ENCODE measurements at regions not wholly inside any gene's neighbourhood (a gene's known extent, or its start where the extent isn't known, plus 50 kb on each side); places are given as distances from the start of the nearest gene placed in this dataset.

DNA sequence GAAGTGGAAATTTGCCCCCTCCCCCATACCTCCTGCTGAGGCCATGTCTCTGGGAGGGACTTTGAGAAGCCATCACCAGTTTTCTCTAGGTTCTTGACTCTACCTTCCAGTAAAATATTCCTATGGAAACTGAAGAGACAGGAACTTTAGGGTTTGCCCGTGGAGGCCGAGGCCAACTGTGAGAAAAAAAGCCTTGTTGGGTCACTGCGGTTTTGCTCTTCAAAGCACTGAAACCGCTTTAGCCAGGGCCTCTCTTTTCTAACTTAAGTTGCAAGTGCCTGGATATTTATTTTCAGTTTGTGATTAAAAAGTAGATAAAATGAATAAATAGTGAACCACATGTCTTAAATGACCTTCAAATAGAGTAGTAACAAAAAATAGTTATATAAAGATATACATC is 159.7 kb upstream of the TSC22D1 start:
- CTCF ChIA-PET = no interaction called here
- no peaks in the 10 kb centered on the region for H3K9me3 ChIP-seq (replicated peaks; ENCODE audit: control insufficient read depth, insufficient read depth, low read length)
- no peaks in the 10 kb centered on the region for H4K20me1 ChIP-seq (replicated peaks; ENCODE audit: control insufficient read depth, extremely low read depth, insufficient read depth, low read length)
- no peaks in the 10 kb centered on the region for H3K27me3 ChIP-seq (ENCODE audit: control insufficient read depth in 2 of 2, insufficient read depth in 2 of 2, low read length in 2 of 2)
- dilution Hi-C loops (cut with MboI; ENCODE audit: extremely low pct_ligation_motif_present, low sequenced_read_pairs) (no loop called here), intact Hi-C loops (cut with micrococcal nuclease) (no loop called here)
- POLR2A ChIA-PET = no interaction called here
- BruUV-seq (replicated peaks) = no TSS peak
- no peak overlapping the region for H3K9ac ChIP-seq (replicated peaks; ENCODE audit: extremely low read depth, insufficient read depth, low read length)
- H3K27ac ChIP-seq (ENCODE audit: insufficient read depth, low read depth, low read length) = no peak overlapping the region
- FAIRE-seq = no peak
- no peak overlapping the region for H3K4me2 ChIP-seq (ENCODE audit: insufficient read depth, low read length)
- TF ChIP-seq POLR2AphosphoS5 (IDR thresholded peaks at IDR 0.05; ENCODE audit: insufficient read depth, low read depth, low read length) (no peak), GATA2 (IDR thresholded peaks at IDR 0.05; ENCODE audit: insufficient read depth, insufficient read length, low read depth, low read length) (no peak), POLR2A (IDR thresholded peaks at IDR 0.05; ENCODE audit: low read depth, low read length) (no peak), FOS (IDR thresholded peaks at IDR 0.05; ENCODE audit: borderline replicate concordance, insufficient read depth, low read length) (no peak), JUN (IDR thresholded peaks at IDR 0.05; ENCODE audit: borderline replicate concordance, insufficient read depth, insufficient read length, low read depth) (no peak), EZH2 (IDR thresholded peaks at IDR 0.05; ENCODE audit: borderline replicate concordance, low read depth, low read length, severe bottlenecking) (no peak), MYC (IDR thresholded peaks at IDR 0.05; ENCODE audit: low read depth, low read length) (no peak)
- TF ChIP-seq, protein P1, sequence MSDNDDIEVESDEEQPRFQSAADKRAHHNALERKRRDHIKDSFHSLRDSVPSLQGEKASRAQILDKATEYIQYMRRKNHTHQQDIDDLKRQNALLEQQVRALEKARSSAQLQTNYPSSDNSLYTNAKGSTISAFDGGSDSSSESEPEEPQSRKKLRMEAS (IDR thresholded peaks at IDR 0.05; ENCODE audit: insufficient read depth, insufficient read length) = no peak
- TF ChIP-seq, protein P2, sequence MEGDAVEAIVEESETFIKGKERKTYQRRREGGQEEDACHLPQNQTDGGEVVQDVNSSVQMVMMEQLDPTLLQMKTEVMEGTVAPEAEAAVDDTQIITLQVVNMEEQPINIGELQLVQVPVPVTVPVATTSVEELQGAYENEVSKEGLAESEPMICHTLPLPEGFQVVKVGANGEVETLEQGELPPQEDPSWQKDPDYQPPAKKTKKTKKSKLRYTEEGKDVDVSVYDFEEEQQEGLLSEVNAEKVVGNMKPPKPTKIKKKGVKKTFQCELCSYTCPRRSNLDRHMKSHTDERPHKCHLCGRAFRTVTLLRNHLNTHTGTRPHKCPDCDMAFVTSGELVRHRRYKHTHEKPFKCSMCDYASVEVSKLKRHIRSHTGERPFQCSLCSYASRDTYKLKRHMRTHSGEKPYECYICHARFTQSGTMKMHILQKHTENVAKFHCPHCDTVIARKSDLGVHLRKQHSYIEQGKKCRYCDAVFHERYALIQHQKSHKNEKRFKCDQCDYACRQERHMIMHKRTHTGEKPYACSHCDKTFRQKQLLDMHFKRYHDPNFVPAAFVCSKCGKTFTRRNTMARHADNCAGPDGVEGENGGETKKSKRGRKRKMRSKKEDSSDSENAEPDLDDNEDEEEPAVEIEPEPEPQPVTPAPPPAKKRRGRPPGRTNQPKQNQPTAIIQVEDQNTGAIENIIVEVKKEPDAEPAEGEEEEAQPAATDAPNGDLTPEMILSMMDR (IDR thresholded peaks at IDR 0.05; ENCODE audit: extremely low read depth in 1 of 2, insufficient read depth in 1 of 2, low read depth in 1 of 2, low read length in 2 of 2) = no peak
- no peaks in the 10 kb centered on the region for H3K36me3 ChIP-seq (ENCODE audit: control insufficient read depth in 2 of 2, extremely low read depth in 1 of 2, insufficient read depth in 2 of 2, low read length in 2 of 2)
- no peak for DNase-seq (ENCODE audit: low read depth, low spot score)
- no peak overlapping the region for H3K4me3 ChIP-seq (replicated peaks in 1 of 3; ENCODE audit: insufficient read depth in 1 of 3, low read depth in 1 of 3, low read length in 3 of 3)
- no peaks in the 10 kb centered on the region for H3K9me1 ChIP-seq (replicated peaks; ENCODE audit: control insufficient read depth, extremely low read depth, insufficient read depth, low read length)
- H3K4me1 ChIP-seq (ENCODE audit: control insufficient read depth, extremely low read depth, insufficient read depth, low read length) = peaks cover 6% of the 10 kb centered on the region
- H2AFZ ChIP-seq (ENCODE audit: low read depth, low read length) = no peak overlapping the region
- H3K79me2 ChIP-seq (ENCODE audit: control insufficient read depth, insufficient read depth, low read length) = no peaks in the 10 kb centered on the region
